ENCODE measurements at regions not wholly inside any gene's neighbourhood (a gene's known extent, or its start where the extent isn't known, plus 50 kb on each side); places are given as distances from the start of the nearest gene placed in this dataset.
"Not testable (repeated sequence)": the region's sequence is repeated elsewhere in the genome, so short reads cannot be mapped to it uniquely, and the experiment has no call there.

GRCh38 chr9:10843151-10843550 is 230.3 kb upstream of the PTPRD start:
- DNase-seq, result no peak

- DNase-seq, result no peak
Observed at GRCh38 chr9:10855847-10856246, 243.0 kb upstream of the PTPRD start.

- DNase-seq, result no peak
Observed at GRCh38 chr9:10858817-10859216, 246.0 kb upstream of the PTPRD start.

- DNase-seq, result no peak
Observed at GRCh38 chr9:10863476-10863875, 250.7 kb upstream of the PTPRD start.

- no peak for DNase-seq
Observed at GRCh38 chr9:10867194-10867593, 254.4 kb upstream of the PTPRD start.

- DNase-seq, result no peak
Observed at GRCh38 chr9:10869687-10870086, 256.9 kb upstream of the PTPRD start.

- DNase-seq, result no peak
Observed at GRCh38 chr9:10873999-10874398, 261.2 kb upstream of the PTPRD start.

- no peak for DNase-seq
Observed at GRCh38 chr9:10875752-10876151, 262.9 kb upstream of the PTPRD start.

GRCh38 chr9:10876333-10876732 is 263.5 kb upstream of the PTPRD start:
- DNase-seq, result no peak

- DNase-seq, result not testable (repeated sequence)
Observed at GRCh38 chr9:10890266-10890665, 277.5 kb upstream of the PTPRD start.

GRCh38 chr9:10899509-10899908 is 286.7 kb upstream of the PTPRD start:
- no peak for DNase-seq

GRCh38 chr9:10903969-10904368 is 291.2 kb upstream of the PTPRD start:
- no peak for DNase-seq

GRCh38 chr9:10910779-10911178 is 298.0 kb upstream of the PTPRD start:
- DNase-seq, result no peak

GRCh38 chr9:10911373-10911772 is 298.6 kb upstream of the PTPRD start:
- DNase-seq, result no peak

- DNase-seq, result no peak
Observed at GRCh38 chr9:10917001-10917400, 304.2 kb upstream of the PTPRD start.

GRCh38 chr9:10921671-10922070 is 308.9 kb upstream of the PTPRD start:
- no peak for DNase-seq

- DNase-seq, result no peak
Observed at GRCh38 chr9:10925896-10926295, 313.1 kb upstream of the PTPRD start.

- DNase-seq, result no peak
Observed at GRCh38 chr9:10928372-10928771, 315.6 kb upstream of the PTPRD start.

GRCh38 chr9:10930081-10930480 is 317.3 kb upstream of the PTPRD start:
- DNase-seq, result no peak

- no peak for DNase-seq
Observed at GRCh38 chr9:10946676-10947410, 334.0 kb upstream of the PTPRD start.

GRCh38 chr9:10957878-10958277 is 345.1 kb upstream of the PTPRD start:
- no peak for DNase-seq

GRCh38 chr9:10961883-10962282 is 349.1 kb upstream of the PTPRD start:
- DNase-seq, result no peak

- DNase-seq, result no peak
Observed at GRCh38 chr9:10983251-10983650, 370.4 kb upstream of the PTPRD start.

GRCh38 chr9:10999646-11000045 is 386.8 kb upstream of the PTPRD start:
- DNase-seq, result no peak

- no peak for DNase-seq
Observed at GRCh38 chr9:11001546-11001945, 388.7 kb upstream of the PTPRD start.
